ENCODE measurements at regions not wholly inside any gene's neighbourhood (a gene's known extent, or its start where the extent isn't known, plus 50 kb on each side); places are given as distances from the start of the nearest gene placed in this dataset.

DNA sequence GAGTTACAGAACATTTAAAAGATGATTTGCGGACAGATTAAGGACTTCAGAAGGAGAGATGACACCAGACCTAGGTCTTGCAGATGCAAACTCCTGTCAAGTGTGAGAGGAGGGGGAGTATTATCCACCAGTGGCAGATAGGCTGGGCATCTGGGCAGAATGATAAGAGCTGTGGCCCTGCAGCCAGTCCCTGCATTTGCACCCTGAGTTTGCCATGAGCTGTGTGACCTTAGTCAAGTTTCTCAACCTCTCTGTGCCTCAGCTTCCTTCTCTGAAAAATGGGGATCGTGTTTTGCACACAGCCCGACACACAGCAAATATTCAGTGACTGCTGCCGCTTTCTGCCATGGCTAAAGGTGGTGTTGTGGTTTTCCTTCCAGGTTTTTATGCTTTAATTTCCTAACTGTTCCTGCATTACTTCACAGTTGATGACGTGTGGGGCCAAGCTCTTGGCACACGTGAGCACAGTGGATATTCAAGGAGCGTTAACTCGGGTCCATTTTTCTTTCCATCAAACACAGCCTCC, 516.2 kb downstream of the CDH26 start:
- in situ Hi-C loops (cut with HindIII; ENCODE audit: low pct_unique_long_range_greater_than_20kb, low sequenced_read_pairs) (no loop called here), intact Hi-C loops (cut with micrococcal nuclease; ENCODE audit: unreplicated experiment) (no loop called here)
- TF ChIP-seq SIN3A (IDR thresholded peaks at IDR 0.05; ENCODE audit: borderline replicate concordance, insufficient read depth, low read depth, low read length) = no peak
- TF ChIP-seq, protein P1, sequence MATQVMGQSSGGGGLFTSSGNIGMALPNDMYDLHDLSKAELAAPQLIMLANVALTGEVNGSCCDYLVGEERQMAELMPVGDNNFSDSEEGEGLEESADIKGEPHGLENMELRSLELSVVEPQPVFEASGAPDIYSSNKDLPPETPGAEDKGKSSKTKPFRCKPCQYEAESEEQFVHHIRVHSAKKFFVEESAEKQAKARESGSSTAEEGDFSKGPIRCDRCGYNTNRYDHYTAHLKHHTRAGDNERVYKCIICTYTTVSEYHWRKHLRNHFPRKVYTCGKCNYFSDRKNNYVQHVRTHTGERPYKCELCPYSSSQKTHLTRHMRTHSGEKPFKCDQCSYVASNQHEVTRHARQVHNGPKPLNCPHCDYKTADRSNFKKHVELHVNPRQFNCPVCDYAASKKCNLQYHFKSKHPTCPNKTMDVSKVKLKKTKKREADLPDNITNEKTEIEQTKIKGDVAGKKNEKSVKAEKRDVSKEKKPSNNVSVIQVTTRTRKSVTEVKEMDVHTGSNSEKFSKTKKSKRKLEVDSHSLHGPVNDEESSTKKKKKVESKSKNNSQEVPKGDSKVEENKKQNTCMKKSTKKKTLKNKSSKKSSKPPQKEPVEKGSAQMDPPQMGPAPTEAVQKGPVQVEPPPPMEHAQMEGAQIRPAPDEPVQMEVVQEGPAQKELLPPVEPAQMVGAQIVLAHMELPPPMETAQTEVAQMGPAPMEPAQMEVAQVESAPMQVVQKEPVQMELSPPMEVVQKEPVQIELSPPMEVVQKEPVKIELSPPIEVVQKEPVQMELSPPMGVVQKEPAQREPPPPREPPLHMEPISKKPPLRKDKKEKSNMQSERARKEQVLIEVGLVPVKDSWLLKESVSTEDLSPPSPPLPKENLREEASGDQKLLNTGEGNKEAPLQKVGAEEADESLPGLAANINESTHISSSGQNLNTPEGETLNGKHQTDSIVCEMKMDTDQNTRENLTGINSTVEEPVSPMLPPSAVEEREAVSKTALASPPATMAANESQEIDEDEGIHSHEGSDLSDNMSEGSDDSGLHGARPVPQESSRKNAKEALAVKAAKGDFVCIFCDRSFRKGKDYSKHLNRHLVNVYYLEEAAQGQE (IDR thresholded peaks at IDR 0.05; ENCODE audit: insufficient read depth in 1 of 2, low read depth in 2 of 2, low read length in 1 of 2) = no peak
- TF ChIP-seq POLR2AphosphoS5 (IDR thresholded peaks at IDR 0.05; ENCODE audit: low read depth, low read length) = no peak
- TF ChIP-seq, protein P2, sequence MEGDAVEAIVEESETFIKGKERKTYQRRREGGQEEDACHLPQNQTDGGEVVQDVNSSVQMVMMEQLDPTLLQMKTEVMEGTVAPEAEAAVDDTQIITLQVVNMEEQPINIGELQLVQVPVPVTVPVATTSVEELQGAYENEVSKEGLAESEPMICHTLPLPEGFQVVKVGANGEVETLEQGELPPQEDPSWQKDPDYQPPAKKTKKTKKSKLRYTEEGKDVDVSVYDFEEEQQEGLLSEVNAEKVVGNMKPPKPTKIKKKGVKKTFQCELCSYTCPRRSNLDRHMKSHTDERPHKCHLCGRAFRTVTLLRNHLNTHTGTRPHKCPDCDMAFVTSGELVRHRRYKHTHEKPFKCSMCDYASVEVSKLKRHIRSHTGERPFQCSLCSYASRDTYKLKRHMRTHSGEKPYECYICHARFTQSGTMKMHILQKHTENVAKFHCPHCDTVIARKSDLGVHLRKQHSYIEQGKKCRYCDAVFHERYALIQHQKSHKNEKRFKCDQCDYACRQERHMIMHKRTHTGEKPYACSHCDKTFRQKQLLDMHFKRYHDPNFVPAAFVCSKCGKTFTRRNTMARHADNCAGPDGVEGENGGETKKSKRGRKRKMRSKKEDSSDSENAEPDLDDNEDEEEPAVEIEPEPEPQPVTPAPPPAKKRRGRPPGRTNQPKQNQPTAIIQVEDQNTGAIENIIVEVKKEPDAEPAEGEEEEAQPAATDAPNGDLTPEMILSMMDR (IDR thresholded peaks at IDR 0.05) = no peak
- CTCF ChIA-PET = interaction anchor here (0.7 kb wide), 1 partner anchor 58 kb away, joined by 4 read pairs; no protein-coding TSS in a partner anchor
- Histone ChIP-seq H3K27ac (ENCODE audit: low read length) (no peak overlapping the region), H3K9me3 (ENCODE audit: control insufficient read depth, insufficient read depth, low read depth, low read length) (no peaks in the 10 kb centered on the region), H3K36me3 (ENCODE audit: control insufficient read depth, insufficient read depth, low read length) (no peaks in the 10 kb centered on the region), H3K27me3 (ENCODE audit: control insufficient read depth, insufficient read depth, low read length) (no peaks in the 10 kb centered on the region; the same call in 1 of the 2 replicates), H3K4me1 (ENCODE audit: control insufficient read depth, insufficient read depth, low read length) (no peaks in the 10 kb centered on the region), H3K4me3 (ENCODE audit: low read depth in 2 of 2, low read length in 2 of 2) (no peak overlapping the region)
- DNase-seq (ENCODE audit: low read depth, low spot score) (no peak), ATAC-seq (no peak)
- POLR2A ChIA-PET = no interaction called here
- BruUV-seq (replicated peaks) = no TSS peak

DNA sequence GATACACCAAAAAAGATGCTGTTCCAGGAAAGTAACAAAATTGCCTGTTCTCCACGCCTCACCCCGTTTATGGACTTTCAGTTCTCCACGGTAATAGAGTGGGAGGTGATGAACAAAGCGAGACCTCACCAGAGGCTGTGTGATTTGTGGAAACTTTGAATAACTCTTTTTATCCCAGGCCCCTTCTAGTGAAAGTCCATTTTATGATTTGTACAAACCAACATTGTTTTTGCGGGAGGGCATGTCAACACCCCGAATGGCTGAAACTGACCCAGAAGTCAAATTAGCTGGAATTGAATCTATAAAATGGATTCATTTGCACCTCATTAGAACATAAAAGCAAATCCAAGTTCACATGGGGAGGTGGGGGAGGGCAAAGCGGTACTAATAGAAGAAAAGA, 517.8 kb downstream of the CDH26 start:
- BruUV-seq (replicated peaks) = no TSS peak
- ChIA-PET CTCF (no interaction called here), POLR2A (no interaction called here)
- no peak for DNase-seq (ENCODE audit: low read depth, low spot score)
- no peak for ATAC-seq
- H3K36me3 ChIP-seq (ENCODE audit: control insufficient read depth, insufficient read depth, low read length) = no peaks in the 10 kb centered on the region
- no peak overlapping the region for H3K4me3 ChIP-seq (ENCODE audit: low read depth in 2 of 2, low read length in 2 of 2)
- H3K27me3 ChIP-seq (ENCODE audit: control insufficient read depth, insufficient read depth, low read length) = no peaks in the 10 kb centered on the region; the same call in 1 of the 2 replicates
- H3K27ac ChIP-seq (ENCODE audit: low read length) = no peak overlapping the region
- in situ Hi-C loops (cut with HindIII; ENCODE audit: low pct_unique_long_range_greater_than_20kb, low sequenced_read_pairs) (no loop called here), intact Hi-C loops (cut with micrococcal nuclease; ENCODE audit: unreplicated experiment) (no loop called here)
- no peaks in the 10 kb centered on the region for H3K4me1 ChIP-seq (ENCODE audit: control insufficient read depth, insufficient read depth, low read length)
- H3K9me3 ChIP-seq (ENCODE audit: control insufficient read depth, insufficient read depth, low read depth, low read length) = no peaks in the 10 kb centered on the region
- TF ChIP-seq TCF7L2 (IDR thresholded peaks at IDR 0.05; ENCODE audit: low read depth, low read length) (no peak), SIN3A (IDR thresholded peaks at IDR 0.05; ENCODE audit: borderline replicate concordance, insufficient read depth, low read depth, low read length) (no peak), POLR2AphosphoS5 (IDR thresholded peaks at IDR 0.05; ENCODE audit: low read depth, low read length) (no peak)
- TF ChIP-seq, protein P1 (IDR thresholded peaks at IDR 0.05; ENCODE audit: insufficient read depth in 1 of 2, low read depth in 2 of 2, low read length in 1 of 2) = no peak
- TF ChIP-seq, protein P2 (IDR thresholded peaks at IDR 0.05) = no peak

All from Panc1 (cell line).